ENCODE measurements at regions not wholly inside any gene's neighbourhood (a gene's known extent, or its start where the extent isn't known, plus 50 kb on each side); places are given as distances from the start of the nearest gene placed in this dataset.

GRCh38 chr17:69918164-69918563, 156.9 kb upstream of the KCNJ16 start:
- Histone ChIP-seq H3K4me3 (ENCODE audit: low read depth, low read length) (no peak overlapping the region), H3K27ac (ENCODE audit: low read depth, low read length) (no peak overlapping the region), H3K4me1 (ENCODE audit: control insufficient read depth, insufficient read depth, low read length) (no peaks in the 10 kb centered on the region), H3K9me3 (ENCODE audit: control insufficient read depth, insufficient read depth, low read depth, low read length) (no peaks in the 10 kb centered on the region), H3K27me3 (ENCODE audit: control insufficient read depth, insufficient read depth, low read length) (no peaks in the 10 kb centered on the region), H3K9ac (ENCODE audit: low read length) (no peak overlapping the region), H3K36me3 (ENCODE audit: control insufficient read depth, insufficient read depth, low read length) (no peaks in the 10 kb centered on the region)

DNA sequence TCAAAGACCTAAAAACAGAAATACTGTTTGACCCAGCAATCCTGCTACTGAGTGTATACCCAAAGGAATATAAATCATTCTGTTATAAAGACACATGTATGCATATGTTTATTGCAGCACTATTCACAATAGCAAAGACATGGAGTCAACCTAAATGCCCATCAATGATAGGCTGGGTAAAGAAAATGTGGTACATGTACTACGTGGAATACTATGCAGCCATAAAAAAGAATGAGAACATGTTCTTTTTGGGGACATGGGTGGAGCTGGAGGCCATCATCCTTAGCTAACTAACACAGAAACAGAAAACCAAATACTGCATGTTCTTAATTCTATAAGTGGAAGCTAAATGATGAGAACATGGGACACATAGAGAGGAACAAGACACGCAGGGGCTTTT, 155.2 kb upstream of the KCNJ16 start:
- H3K27me3 ChIP-seq (ENCODE audit: control insufficient read depth, insufficient read depth, low read length), result no peaks in the 10 kb centered on the region
- no peak overlapping the region for H3K4me3 ChIP-seq (ENCODE audit: low read depth, low read length)
- H3K4me1 ChIP-seq (ENCODE audit: control insufficient read depth, insufficient read depth, low read length), result no peaks in the 10 kb centered on the region
- H3K27ac ChIP-seq (ENCODE audit: low read depth, low read length), result no peak overlapping the region
- H3K36me3 ChIP-seq (ENCODE audit: control insufficient read depth, insufficient read depth, low read length), result no peaks in the 10 kb centered on the region
- H3K9me3 ChIP-seq (ENCODE audit: control insufficient read depth, insufficient read depth, low read depth, low read length), result no peaks in the 10 kb centered on the region
- no peak overlapping the region for H3K9ac ChIP-seq (ENCODE audit: low read length)

GRCh38 chr17:69921046-69921445, 154.0 kb upstream of the KCNJ16 start:
- H3K4me1 ChIP-seq (ENCODE audit: control insufficient read depth, insufficient read depth, low read length), result no peaks in the 10 kb centered on the region

DNA sequence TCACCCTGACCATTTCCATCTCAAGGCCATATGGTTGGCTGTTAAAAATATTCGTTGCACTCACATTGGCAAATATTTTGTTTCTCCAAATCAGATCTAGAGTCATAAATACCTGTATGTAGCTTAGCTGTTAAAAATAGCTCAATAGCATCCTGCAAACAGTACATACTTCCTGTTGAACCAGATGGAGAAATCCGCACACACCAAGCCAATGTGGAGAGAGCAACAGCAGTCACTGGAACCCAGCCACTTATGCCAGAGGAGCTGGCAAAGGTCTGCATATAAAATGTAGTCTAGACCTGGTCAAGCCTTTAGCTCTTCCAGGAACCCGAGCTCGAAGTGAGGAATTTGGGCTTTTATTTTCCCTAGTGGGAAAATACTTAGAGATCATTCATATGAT, 146.4 kb upstream of the KCNJ16 start:
- Histone ChIP-seq H3K9me3 (ENCODE audit: control insufficient read depth, insufficient read depth, low read depth, low read length) (0 out of 2 replicates have a peak, but pooled peaks cover 3% of the 10 kb centered on the region), H3K4me3 (ENCODE audit: low read depth, low read length) (no peak overlapping the region), H3K9ac (ENCODE audit: low read length) (no peak overlapping the region), H3K4me1 (ENCODE audit: control insufficient read depth, insufficient read depth, low read length) (no peaks in the 10 kb centered on the region), H3K27ac (ENCODE audit: low read depth, low read length) (no peak overlapping the region), H3K27me3 (ENCODE audit: control insufficient read depth, insufficient read depth, low read length) (no peaks in the 10 kb centered on the region), H3K36me3 (ENCODE audit: control insufficient read depth, insufficient read depth, low read length) (no peaks in the 10 kb centered on the region)

More at GRCh38 chr17:69921046-69921445, 154.0 kb upstream of the KCNJ16 start:
- Histone ChIP-seq H3K9me3 (ENCODE audit: control insufficient read depth, insufficient read depth, low read depth, low read length) (no peaks in the 10 kb centered on the region), H3K27ac (ENCODE audit: low read depth, low read length) (no peak overlapping the region), H3K36me3 (ENCODE audit: control insufficient read depth, insufficient read depth, low read length) (no peaks in the 10 kb centered on the region), H3K9ac (ENCODE audit: low read length) (no peak overlapping the region), H3K27me3 (ENCODE audit: control insufficient read depth, insufficient read depth, low read length) (no peaks in the 10 kb centered on the region), H3K4me3 (ENCODE audit: low read depth, low read length) (no peak overlapping the region)

GRCh38 chr17:69936996-69937395, 138.0 kb upstream of the KCNJ16 start:
- H3K27me3 ChIP-seq (ENCODE audit: control insufficient read depth, insufficient read depth, low read length), result no peaks in the 10 kb centered on the region
- no peaks in the 10 kb centered on the region for H3K9me3 ChIP-seq (ENCODE audit: control insufficient read depth, insufficient read depth, low read depth, low read length)
- H3K27ac ChIP-seq (ENCODE audit: low read depth, low read length), result no peak overlapping the region
- H3K4me3 ChIP-seq (ENCODE audit: low read depth, low read length), result no peak overlapping the region
- H3K36me3 ChIP-seq (ENCODE audit: control insufficient read depth, insufficient read depth, low read length), result no peaks in the 10 kb centered on the region
- no peaks in the 10 kb centered on the region for H3K4me1 ChIP-seq (ENCODE audit: control insufficient read depth, insufficient read depth, low read length)
- no peak overlapping the region for H3K9ac ChIP-seq (ENCODE audit: low read length)

DNA sequence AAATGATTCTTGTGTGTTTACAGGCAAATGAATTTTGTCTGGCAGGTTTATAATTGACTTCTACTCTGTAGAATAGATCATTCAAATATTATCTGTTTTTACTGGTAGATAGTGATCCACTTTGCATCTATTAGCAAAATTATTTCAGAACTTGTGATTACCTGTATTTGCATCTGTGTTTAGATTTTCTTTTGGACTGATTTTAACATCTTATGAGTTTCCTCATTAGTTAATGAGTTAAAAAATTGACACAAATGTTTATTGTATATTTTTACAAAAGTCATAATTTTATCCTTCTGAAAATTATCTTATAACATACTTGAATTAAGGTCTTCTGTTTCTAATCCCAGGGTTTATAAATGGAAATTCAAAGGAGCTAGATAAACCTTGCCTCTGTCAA, 132.0 kb upstream of the KCNJ16 start:
- H3K27me3 ChIP-seq (ENCODE audit: control insufficient read depth, insufficient read depth, low read length), result no peaks in the 10 kb centered on the region
- no peak overlapping the region for H3K9ac ChIP-seq (ENCODE audit: low read length)
- H3K27ac ChIP-seq (ENCODE audit: low read depth, low read length), result no peak overlapping the region
- no peak overlapping the region for H3K4me3 ChIP-seq (ENCODE audit: low read depth, low read length)
- no peaks in the 10 kb centered on the region for H3K4me1 ChIP-seq (ENCODE audit: control insufficient read depth, insufficient read depth, low read length)
- no peaks in the 10 kb centered on the region for H3K9me3 ChIP-seq (ENCODE audit: control insufficient read depth, insufficient read depth, low read depth, low read length)
- H3K36me3 ChIP-seq (ENCODE audit: control insufficient read depth, insufficient read depth, low read length), result no peaks in the 10 kb centered on the region

DNA sequence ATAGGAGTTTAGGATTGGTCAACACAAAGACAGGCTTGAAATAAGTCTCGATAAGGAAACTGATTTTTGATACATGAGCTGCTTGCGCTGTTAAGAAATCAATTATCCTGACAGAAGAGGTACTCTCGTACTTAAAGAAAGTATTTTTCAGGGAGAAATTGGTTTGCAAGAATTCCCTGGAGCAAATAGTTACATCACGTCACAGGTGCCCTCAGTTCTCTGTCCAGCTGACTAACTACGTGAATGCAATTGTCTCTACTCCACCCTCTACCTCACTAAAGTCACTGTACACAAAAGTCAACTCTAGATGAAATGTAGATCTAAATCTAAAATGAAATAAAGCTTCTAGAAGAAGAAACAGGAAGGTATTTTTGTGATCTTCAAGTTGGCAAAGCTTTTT, 130.6 kb upstream of the KCNJ16 start:
- H3K4me1 ChIP-seq (ENCODE audit: control insufficient read depth, insufficient read depth, low read length), result no peaks in the 10 kb centered on the region
- H3K9me3 ChIP-seq (ENCODE audit: control insufficient read depth, insufficient read depth, low read depth, low read length), result no peaks in the 10 kb centered on the region
- H3K4me3 ChIP-seq (ENCODE audit: low read depth, low read length), result no peak overlapping the region
- no peak overlapping the region for H3K9ac ChIP-seq (ENCODE audit: low read length)
- H3K27ac ChIP-seq (ENCODE audit: low read depth, low read length), result no peak overlapping the region
- no peaks in the 10 kb centered on the region for H3K36me3 ChIP-seq (ENCODE audit: control insufficient read depth, insufficient read depth, low read length)
- H3K27me3 ChIP-seq (ENCODE audit: control insufficient read depth, insufficient read depth, low read length), result no peaks in the 10 kb centered on the region

GRCh38 chr17:69945698-69946185, 129.3 kb upstream of the KCNJ16 start:
- Histone ChIP-seq H3K9me3 (ENCODE audit: control insufficient read depth, insufficient read depth, low read depth, low read length) (no peaks in the 10 kb centered on the region), H3K4me1 (ENCODE audit: control insufficient read depth, insufficient read depth, low read length) (no peaks in the 10 kb centered on the region), H3K27ac (ENCODE audit: low read depth, low read length) (no peak overlapping the region), H3K27me3 (ENCODE audit: control insufficient read depth, insufficient read depth, low read length) (no peaks in the 10 kb centered on the region), H3K4me3 (ENCODE audit: low read depth, low read length) (no peak overlapping the region), H3K9ac (ENCODE audit: low read length) (no peak overlapping the region), H3K36me3 (ENCODE audit: control insufficient read depth, insufficient read depth, low read length) (no peaks in the 10 kb centered on the region)

GRCh38 chr17:69947027-69947759, 127.8 kb upstream of the KCNJ16 start:
- H3K4me3 ChIP-seq (ENCODE audit: low read depth, low read length), result no peak overlapping the region
- H3K9ac ChIP-seq (ENCODE audit: low read length), result no peak overlapping the region
- no peaks in the 10 kb centered on the region for H3K9me3 ChIP-seq (ENCODE audit: control insufficient read depth, insufficient read depth, low read depth, low read length)
- no peaks in the 10 kb centered on the region for H3K4me1 ChIP-seq (ENCODE audit: control insufficient read depth, insufficient read depth, low read length)
- H3K36me3 ChIP-seq (ENCODE audit: control insufficient read depth, insufficient read depth, low read length), result no peaks in the 10 kb centered on the region
- H3K27me3 ChIP-seq (ENCODE audit: control insufficient read depth, insufficient read depth, low read length), result no peaks in the 10 kb centered on the region
- no peak overlapping the region for H3K27ac ChIP-seq (ENCODE audit: low read depth, low read length)

DNA sequence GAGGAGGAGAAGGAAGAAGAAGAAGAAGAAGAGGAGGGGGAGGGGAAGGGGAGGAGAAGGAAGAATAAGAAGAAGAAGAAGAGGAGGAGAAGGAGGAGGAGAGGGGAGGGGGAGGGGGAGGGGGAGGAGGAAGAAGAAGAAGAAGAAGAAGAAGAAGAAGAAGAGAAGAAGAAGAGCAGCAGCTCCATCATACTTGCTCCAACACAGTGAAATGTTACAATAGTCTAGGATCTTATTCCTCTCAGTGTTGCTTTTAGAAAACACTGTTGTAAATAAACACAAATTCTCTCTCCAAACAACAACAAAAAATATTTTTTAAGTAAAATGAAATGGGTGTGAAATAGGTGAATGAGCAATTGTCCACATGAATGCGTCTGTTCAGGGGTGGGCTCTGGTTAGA, 126.6 kb upstream of the KCNJ16 start:
- Histone ChIP-seq H3K36me3 (ENCODE audit: control insufficient read depth, insufficient read depth, low read length) (no peaks in the 10 kb centered on the region), H3K4me3 (ENCODE audit: low read depth, low read length) (no peak overlapping the region), H3K27me3 (ENCODE audit: control insufficient read depth, insufficient read depth, low read length) (no peaks in the 10 kb centered on the region), H3K9me3 (ENCODE audit: control insufficient read depth, insufficient read depth, low read depth, low read length) (no peaks in the 10 kb centered on the region), H3K9ac (ENCODE audit: low read length) (no peak overlapping the region), H3K4me1 (ENCODE audit: control insufficient read depth, insufficient read depth, low read length) (no peaks in the 10 kb centered on the region), H3K27ac (ENCODE audit: low read depth, low read length) (no peak overlapping the region)

DNA sequence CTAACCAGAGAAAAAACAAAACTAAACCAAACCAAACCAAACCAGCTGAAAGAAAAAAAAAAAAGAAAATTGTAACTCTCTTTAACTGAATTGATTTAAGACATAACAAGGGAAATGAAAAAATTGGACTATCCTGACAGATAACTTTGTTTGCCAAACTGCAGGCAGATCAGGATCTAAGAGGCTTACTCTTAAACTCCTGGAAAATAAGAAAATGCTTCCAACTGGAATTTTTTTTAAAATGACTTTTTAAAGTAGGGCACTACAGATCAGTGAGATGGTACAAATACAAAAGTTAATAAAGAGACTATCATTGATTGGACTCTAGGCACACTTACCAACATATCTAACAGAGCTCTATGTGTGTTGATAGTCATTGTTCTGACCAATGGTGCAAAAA, 125.5 kb upstream of the KCNJ16 start:
- H3K9ac ChIP-seq (ENCODE audit: low read length), result no peak overlapping the region
- no peaks in the 10 kb centered on the region for H3K27me3 ChIP-seq (ENCODE audit: control insufficient read depth, insufficient read depth, low read length)
- no peak overlapping the region for H3K27ac ChIP-seq (ENCODE audit: low read depth, low read length)
- H3K36me3 ChIP-seq (ENCODE audit: control insufficient read depth, insufficient read depth, low read length), result no peaks in the 10 kb centered on the region
- no peak overlapping the region for H3K4me3 ChIP-seq (ENCODE audit: low read depth, low read length)
- H3K9me3 ChIP-seq (ENCODE audit: control insufficient read depth, insufficient read depth, low read depth, low read length), result no peaks in the 10 kb centered on the region
- no peaks in the 10 kb centered on the region for H3K4me1 ChIP-seq (ENCODE audit: control insufficient read depth, insufficient read depth, low read length)
